HG02852 (cell line): ENCODE measurements at regions not wholly inside any gene's neighbourhood (a gene's known extent, or its start where the extent isn't known, plus 50 kb on each side); places are given as distances from the start of the nearest gene placed in this dataset.

Experiments used
- ATAC-seq: cut with Tn5 transposase; IDR thresholded peaks from one replicate; pipeline ENCODE4 v1.9.1; 2021; ENCODE audit warnings: mild to moderate bottlenecking, moderate library complexity; ENCODE audit not compliant: unreplicated experiment

GRCh38 chr12:88413646-88414045 is 166.6 kb downstream of the KITLG start:
- no peak for ATAC-seq

DNA sequence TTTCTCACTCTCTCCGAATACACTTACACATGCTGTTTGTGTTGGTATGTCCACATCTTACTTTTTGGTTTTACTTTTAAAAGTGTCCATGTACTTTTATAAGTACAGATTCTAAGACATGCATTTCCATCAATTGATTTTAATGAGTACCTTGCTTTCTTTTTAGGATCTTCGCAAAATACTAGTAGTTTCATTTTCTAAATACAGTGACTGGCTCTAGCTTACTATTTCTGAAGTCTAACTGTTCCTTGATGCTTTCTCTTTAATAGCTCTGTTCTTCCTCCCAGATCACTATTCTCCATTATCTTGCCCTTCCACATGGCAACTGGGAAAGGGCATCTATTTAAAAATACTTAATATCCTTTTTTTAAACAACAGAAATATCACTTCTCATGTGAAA is 164.1 kb downstream of the KITLG start:
- no peak for ATAC-seq

DNA sequence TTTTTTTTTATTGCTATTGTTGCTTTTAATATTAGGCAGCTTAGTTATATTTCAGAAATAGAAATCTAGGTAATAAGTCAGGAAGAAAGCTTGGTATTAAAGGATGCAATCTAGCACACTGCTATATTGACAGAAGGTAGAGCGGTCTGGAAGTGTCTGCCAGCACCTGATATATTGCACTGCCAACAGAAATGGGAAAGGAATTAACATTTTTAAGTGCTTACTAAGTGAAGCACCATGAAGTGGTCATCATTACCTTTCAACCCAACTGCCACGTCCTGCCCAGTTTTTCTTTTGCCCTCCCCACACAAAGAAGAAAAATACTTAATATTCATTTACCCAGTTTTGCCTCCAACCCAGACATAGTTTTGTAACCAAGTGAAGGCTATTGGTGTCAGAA is 163.5 kb downstream of the KITLG start:
- no peak for ATAC-seq

DNA sequence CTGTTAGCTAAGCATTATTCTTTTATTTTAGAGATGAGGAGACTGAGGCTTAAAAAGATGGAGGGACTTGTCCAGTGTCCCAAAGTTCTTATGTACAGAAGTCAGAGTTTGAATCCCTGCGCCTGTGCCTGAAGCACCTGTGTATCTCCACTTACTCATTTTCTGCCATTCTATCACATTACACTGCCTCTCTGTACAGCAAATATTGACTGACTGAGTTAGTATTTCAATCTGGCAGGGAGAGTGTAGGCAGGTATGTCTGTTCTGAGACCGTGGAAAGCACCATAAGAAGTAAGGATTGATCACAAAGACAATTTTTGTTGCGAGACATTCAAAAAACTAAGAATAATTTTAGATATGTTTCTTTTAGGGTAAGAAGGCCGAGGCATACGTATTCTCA is 162.7 kb downstream of the KITLG start:
- no peak for ATAC-seq

GRCh38 chr12:88418856-88419497 is 161.3 kb downstream of the KITLG start:
- ATAC-seq, result no peak

GRCh38 chr12:88419794-88420193 is 160.5 kb downstream of the KITLG start:
- no peak for ATAC-seq

DNA sequence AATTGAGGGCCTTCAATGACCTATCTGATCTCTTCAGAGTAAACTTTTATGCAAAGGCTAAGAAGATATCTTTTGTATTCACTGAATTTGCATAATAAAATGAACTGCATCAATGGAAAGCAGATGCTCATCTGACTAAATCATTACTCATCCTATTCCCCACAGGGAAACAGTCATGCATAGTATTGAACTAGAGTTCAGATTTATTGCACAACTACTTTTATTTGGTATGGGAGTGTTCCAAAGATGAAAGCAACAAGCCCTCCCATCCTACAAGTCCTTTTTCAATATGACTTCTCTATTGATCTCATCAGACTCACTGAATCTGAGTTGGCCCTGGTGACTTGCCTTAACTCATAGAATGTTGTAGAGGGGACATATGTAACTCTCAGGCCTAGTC is 159.8 kb downstream of the KITLG start:
- no peak for ATAC-seq

- ATAC-seq, result no peak
Observed at GRCh38 chr12:88424791-88425730, 155.2 kb downstream of the KITLG start.

GRCh38 chr12:88428350-88428749 is 151.9 kb downstream of the KITLG start:
- no peak for ATAC-seq

DNA sequence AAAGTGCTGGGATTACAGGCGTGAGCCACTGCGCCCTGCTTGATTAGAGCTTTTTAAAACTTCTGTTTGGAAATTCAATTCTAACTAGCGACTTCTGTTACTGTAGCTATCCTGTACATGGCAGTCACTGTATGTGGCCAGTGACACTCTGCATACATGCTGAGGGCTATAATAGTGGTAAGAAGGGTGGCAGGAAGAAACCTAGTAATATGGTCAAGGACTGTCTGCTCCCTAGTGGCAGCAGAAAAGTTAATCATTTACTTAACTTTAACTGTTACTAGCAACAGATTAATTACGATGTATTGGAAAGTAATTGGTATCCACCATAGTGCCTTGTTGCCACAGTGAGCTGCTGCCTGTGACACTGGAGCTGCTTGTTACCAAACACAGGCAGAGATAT is 149.0 kb downstream of the KITLG start:
- ATAC-seq, result no peak

DNA sequence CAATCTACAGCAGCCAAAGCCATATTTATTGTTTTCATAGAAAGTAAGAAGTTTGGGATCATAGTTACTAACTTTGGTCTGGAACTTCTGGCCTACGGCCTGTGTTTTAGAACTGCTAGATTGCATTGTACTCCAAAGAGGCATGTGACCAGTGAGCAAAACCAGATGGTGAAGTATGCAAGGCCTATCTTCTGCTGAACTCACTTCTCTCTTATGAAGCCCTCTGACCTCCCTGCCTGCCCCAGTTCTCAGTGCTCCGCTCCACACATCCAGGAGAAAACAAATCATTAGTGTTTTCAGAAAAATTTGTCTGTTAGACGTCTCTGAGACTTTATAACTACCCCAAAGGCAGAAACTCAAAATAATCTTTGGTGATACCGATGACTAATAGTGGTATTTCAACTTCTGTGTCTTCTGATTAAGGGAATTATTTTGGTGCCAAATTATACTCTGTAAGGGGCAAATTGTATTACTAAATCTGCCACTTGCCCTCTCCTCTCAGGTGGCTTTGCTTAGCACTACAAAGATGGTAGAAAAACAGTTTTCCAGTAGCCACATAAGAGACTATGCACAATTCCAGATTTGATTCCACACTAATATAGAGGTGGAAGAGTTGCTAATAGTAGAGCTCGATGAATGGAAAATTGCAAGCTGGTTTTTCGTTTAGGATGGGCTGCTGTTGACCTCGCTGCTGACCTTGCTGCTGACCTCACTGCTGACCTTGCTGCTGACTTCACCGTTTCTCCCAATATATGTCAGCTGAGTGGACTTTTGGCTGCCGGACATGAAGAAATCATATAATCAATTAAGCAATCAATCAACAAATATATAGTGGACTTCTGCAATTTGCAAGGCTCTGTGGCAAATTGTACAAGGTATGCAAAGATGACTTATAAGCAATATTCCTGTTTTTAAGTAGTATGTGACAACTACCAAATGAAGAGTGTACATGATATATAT is 147.5 kb downstream of the KITLG start:
- no peak for ATAC-seq

GRCh38 chr12:88433997-88434703 is 146.1 kb downstream of the KITLG start:
- ATAC-seq, result peak; percentile 87

GRCh38 chr12:88435334-88436076 is 144.8 kb downstream of the KITLG start:
- ATAC-seq, result no peak

- no peak for ATAC-seq
Observed at GRCh38 chr12:88437226-88437625, 143.0 kb downstream of the KITLG start.
